GM21423 (cell line): ENCODE measurements at regions not wholly inside any gene's neighbourhood (a gene's known extent, or its start where the extent isn't known, plus 50 kb on each side); places are given as distances from the start of the nearest gene placed in this dataset.

ENCODE experiments used
- ATAC-seq: cut with Tn5 transposase; IDR thresholded peaks from one replicate; pipeline ENCODE4 v1.9.1; 2021; ENCODE audit warnings: mild to moderate bottlenecking, moderate library complexity; ENCODE audit not compliant: unreplicated experiment

GRCh38 chr2:53286345-53286744, 481.3 kb upstream of the CHAC2 start:
- no peak for ATAC-seq

DNA sequence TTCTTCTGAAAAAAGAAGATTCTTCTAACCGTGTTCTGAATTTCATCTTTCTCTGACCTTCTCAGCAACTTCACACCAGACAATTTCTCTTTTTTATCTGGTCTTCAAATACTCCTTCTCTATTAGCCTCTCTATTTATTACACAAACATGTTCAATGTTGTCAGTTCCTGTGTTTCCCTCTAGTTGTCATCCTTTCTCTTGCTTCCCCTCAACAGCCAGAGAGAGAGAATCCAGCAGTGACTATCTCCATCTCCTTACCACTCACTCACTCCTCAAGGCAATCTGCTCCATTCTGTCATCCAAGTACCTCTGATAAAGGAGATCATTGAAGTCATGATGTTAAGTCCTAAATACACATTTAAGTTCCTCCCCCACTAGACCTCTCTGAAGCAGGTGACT, 491.9 kb upstream of the CHAC2 start:
- ATAC-seq, result no peak

GRCh38 chr2:53268626-53269025, 499.0 kb upstream of the CHAC2 start:
- ATAC-seq, result no peak

GRCh38 chr2:53268086-53268485, 499.5 kb upstream of the CHAC2 start:
- ATAC-seq, result no peak

- ATAC-seq, result no peak
Observed at GRCh38 chr2:53265544-53266299, 501.9 kb upstream of the CHAC2 start.

- ATAC-seq, result no peak
Observed at GRCh38 chr2:53260568-53260967, 507.0 kb upstream of the CHAC2 start.

DNA sequence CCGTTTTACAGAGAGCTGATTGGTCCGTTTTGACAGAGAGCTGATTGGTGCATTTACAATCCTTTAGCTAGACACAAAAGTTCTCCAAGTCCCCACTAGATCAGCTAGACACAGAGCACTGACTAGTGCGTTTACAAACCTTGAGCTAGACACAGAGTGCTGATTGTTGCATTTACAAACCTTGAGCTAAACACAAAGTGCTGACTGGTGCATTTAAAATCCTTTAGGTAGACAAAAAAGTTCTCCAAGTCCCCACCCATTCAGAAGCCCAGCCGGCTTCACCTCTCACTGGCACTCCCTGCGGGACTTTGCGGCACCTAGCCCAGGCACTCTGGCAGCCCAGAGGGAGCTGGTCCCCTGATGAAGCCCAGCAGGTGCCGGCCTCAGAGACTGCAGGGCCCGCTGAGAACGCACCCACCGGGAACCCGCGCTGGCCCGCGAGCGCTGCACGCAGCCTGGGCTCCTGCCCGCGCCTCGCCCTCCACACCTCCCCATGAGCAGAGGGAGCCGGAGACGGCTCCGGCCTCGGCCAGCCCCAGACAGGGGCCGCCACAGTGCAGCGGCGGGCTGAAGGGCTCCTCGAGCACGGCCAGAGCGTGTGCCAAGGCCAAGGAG, 508.1 kb upstream of the CHAC2 start:
- ATAC-seq, result no peak

GRCh38 chr2:53257287-53257686, 510.3 kb upstream of the CHAC2 start:
- ATAC-seq, result no peak

DNA sequence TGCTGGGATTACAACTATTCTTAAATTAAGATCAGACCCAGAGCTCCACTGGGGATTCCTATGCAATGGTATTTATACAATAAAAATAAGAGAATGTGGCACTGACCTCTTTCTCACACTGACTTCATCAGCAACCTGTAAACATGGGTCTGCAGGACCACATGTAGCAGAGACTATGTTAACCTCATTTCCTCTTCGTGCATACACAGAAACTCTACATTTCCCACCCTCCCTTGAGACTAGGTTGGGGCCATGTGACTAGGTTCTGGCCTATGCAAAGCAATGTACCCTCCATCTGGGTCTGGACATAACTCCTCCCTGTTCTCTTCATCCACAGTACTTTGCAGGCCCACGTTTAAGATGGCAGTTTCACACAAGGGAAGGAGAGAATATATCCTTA, 514.4 kb upstream of the CHAC2 start:
- no peak for ATAC-seq

DNA sequence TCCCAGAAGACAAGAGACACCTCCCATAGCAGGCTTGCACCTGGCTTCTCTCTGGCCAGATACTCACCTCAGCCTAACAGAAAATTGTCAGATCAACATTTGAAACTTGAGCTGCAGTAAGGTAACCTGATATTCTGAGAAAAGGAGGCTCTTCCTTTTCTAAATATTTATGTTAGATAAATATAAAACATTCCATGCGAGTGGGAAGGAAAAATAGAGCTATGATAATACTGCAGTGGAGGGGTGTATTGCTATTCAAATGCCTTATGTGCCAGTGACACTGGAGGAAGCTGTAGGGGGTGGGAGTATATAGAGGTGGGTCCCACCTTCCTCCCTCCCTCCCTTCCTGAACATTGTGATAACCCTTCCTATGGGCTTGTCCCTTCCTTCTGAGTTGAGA, 515.5 kb upstream of the CHAC2 start:
- no peak for ATAC-seq

GRCh38 chr2:53247956-53248735, 519.5 kb upstream of the CHAC2 start:
- ATAC-seq, result no peak

GRCh38 chr2:53243430-53243829, 524.2 kb upstream of the CHAC2 start:
- ATAC-seq, result no peak

GRCh38 chr2:53242090-53242489, 525.5 kb upstream of the CHAC2 start:
- no peak for ATAC-seq

DNA sequence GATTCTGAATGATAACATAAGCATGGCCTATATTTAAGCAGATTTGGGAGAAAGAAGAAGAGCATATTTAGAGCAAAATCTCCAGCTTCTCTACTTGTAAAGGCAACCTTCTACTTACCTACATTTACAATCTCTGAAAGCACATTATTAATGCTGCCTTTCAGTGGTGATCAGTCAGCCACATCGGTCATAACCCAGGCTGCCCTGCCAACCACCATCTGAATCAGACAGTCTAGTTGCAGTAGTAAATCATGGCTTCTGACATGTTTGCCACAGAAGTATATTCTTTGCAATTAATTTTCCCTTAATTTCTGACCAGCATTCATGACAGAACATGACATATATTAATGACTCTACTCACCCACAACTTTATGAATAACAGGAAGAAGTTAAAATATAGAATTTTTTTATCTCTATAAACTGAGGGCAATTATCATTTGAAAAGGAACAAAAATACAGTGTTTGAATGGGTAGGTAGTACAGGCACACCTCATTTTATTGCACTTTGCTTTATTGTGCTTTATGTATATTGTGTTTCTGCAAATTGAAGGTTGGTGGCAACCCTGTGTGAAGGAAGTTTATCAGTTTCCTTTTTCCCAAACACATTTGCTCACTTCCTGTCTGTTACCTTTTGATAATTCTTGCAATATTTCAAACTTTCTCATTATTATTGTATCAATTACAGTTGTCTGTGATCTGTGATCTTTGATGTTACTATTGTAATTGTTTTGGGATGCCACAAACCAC, 531.6 kb upstream of the CHAC2 start:
- no peak for ATAC-seq

GRCh38 chr2:53234548-53234903, 533.1 kb upstream of the CHAC2 start:
- no peak for ATAC-seq

DNA sequence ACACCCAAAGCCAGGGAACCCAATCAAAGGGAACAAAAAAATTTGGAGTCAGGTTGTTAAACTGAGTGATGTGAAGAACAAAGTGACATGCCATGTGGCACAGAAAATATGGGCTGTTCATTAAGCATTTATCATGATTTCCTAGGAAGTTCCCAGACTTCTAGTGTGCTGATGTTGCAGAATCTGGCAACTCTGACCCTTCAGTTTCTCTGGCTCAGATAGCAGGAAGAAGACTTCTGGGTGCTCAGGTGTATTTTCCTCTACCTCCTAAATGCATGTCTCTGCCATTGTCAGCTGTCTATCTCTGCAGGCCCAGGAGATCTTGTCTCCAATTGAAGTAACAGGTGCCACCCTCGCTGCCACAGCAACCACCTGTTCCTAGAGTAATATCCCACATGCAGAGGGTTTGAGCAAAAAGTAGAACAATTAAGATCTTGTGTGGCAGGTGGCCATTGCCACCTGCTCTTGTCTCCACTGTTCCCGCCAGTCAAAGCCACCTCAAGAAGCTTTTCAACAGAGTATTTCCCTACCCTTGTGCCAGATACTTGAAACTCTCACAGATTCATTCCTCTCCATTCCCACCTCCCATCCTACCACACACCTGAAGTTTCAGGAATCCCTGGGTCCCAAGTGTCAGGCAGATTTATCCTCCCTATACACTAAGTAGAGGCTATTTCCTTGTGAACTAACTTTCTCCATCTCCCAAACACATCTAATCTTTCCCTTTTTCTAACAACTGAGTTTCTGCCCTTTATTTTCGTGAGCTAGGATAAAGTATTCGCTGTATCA, 533.7 kb upstream of the CHAC2 start:
- ATAC-seq, result no peak

GRCh38 chr2:53231908-53232307, 535.7 kb upstream of the CHAC2 start:
- no peak for ATAC-seq

- ATAC-seq, result no peak
Observed at GRCh38 chr2:53230691-53231090, 536.9 kb upstream of the CHAC2 start.

DNA sequence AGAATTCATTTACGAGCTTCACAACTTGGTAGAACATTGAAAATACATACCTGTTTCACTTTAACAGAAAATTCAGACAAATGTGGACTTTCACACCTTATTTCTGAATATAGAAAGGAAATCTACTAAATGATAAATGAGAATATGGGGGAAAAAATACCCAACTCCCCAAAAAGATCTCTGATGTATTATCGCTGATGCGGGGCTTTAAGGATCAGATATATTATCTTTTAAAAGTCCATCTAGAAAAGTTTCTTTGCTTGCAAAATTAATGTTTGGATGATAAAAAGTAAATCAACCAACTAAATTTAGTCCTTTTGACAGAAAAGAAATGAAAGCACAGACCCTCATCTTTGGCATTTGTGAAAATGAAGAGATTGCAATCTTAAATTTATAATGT, 540.1 kb upstream of the CHAC2 start:
- no peak for ATAC-seq

GRCh38 chr2:53220969-53221368, 546.6 kb upstream of the CHAC2 start:
- ATAC-seq, result no peak

- ATAC-seq, result no peak
Observed at GRCh38 chr2:53217250-53217649, 550.4 kb upstream of the CHAC2 start.
